Amygdala (tissue), 56 donors: ENCODE measurements at regions not wholly inside any gene's neighbourhood (a gene's known extent, or its start where the extent isn't known, plus 50 kb on each side); places are given as distances from the start of the nearest gene placed in this dataset.
A peak's percentile ranks its signal among the peaks of the same experiment; 100 is the strongest.

ENCODE experiments used
- DNase-seq, 56 donors: peaks; one replicate each; lab custom pipeline; 2025; lab: John Stamatoyannopoulos, UW

DNA sequence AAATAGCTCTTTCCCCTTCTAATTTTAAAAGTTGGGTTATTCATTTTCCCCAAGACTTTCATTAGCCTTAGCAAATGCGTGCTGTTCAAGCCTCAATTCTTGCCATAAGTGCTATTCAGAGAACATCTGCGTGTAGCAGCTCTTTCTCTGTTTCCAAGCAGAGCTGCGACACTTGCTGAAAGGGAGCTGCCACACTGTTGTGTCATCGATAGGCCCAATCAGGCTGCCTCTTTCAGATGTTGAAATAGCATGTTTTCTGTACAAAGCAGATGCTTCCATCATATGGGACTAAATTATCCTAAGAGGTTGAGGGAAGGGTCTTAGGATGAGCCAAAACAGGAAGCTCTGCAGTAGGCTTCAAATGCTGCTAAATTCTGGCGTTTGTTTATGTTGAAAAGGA, 220.9 kb upstream of the CDC14C start:
- DNase-seq: peak in 13 of 56 donors; percentile 5 to 54 (median 14)

- DNase-seq: no peak
These were observed 216.2 kb upstream of the CDC14C start for GRCh38 chr7:48708122-48708521.

- peak in 2 of 56 donors; percentile 1 to 5 for DNase-seq
These were observed 215.7 kb upstream of the CDC14C start for GRCh38 chr7:48708635-48709034.

- no peak for DNase-seq
These were observed 213.4 kb upstream of the CDC14C start for GRCh38 chr7:48710995-48711394.

- DNase-seq: no peak
These were observed 205.5 kb upstream of the CDC14C start for GRCh38 chr7:48718731-48719378.

DNA sequence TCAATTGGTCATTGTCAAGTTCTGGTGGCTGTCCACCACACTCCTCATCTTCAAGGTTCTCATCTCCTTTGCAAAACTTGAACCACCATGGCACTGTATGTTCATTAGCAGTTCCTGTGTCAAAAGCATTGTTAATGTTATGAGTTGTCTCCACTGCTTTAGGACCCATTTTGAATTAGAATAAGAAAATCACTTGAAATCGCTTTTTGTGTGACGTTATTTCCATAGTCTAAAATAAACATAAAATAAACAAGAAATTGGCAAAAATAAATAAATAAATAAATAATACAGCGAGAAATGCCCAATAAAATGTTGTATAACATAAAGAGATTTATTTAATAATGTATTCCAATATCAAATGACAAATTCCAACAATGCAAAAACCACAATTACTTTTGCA, 195.5 kb upstream of the CDC14C start:
- DNase-seq: no peak

- no peak for DNase-seq
These were observed 189.5 kb upstream of the CDC14C start for GRCh38 chr7:48734695-48735406.

DNA sequence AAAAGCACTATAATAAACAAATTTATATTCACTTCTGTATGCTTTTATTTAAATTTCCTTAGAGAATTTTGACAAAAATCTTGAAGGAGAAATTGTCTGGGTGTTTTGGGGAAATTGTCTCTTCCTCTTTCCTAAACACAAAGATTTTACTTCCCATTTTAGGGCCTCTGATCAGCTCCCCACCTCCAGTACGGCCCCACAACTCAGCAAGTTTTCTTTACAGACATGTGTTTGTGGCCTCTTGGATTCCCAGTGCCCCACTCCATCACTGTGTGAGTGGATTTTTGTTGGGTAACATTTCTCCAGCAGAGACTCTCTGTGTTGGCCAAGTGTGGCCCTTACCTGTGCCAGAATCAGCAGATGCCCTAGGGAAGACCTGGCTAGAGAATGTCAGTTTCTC, 182.8 kb upstream of the CDC14C start:
- peak in 2 of 56 donors; percentile 7 to 31 for DNase-seq

GRCh38 chr7:48742079-48742798, 182.1 kb upstream of the CDC14C start:
- no peak for DNase-seq

GRCh38 chr7:48748081-48748833, 176.1 kb upstream of the CDC14C start:
- no peak for DNase-seq

GRCh38 chr7:48755061-48755555, 169.2 kb upstream of the CDC14C start:
- DNase-seq: no peak

GRCh38 chr7:48759431-48760080, 164.8 kb upstream of the CDC14C start:
- no peak for DNase-seq

DNA sequence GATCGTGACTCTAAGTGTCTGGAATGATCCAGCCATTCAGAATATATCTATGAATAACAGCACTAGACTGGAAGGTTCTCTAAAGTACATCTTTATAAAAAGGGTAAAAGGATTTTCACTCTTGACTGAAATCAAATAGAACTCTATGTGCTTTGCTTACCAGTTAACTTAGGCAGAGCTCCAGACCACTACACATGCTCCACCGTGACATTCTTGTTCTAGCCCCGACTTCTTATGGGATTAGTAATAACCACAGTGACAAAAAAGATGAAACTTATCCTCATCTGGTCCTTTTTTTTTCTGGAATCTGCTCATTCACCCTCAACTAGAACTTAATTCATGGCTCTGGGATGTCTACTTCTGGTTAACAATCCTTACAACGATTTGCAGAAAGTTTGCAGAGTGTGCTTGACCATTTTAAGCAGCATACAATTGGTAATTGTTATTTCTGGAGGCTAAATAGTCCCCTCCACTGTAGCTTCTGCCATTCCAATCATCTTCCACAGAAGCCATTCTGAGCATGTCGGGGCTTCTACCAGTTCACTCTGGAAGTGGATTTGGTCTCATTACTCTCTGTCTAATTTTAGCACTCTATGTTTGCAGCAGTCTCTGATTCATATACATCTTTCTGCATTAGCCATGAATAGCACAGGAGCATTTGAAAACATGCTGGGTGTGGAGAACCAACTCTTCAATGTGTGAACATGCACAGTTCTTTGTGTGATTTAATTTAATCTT, 163.7 kb upstream of the CDC14C start:
- no peak for DNase-seq

GRCh38 chr7:48780862-48781261, 143.5 kb upstream of the CDC14C start:
- DNase-seq: no peak

GRCh38 chr7:48781752-48782151, 142.6 kb upstream of the CDC14C start:
- DNase-seq: no peak

GRCh38 chr7:48782511-48782910, 141.8 kb upstream of the CDC14C start:
- no peak for DNase-seq

GRCh38 chr7:48786951-48787350, 137.4 kb upstream of the CDC14C start:
- peak in 1 of 56 donors; percentile 29 for DNase-seq

DNA sequence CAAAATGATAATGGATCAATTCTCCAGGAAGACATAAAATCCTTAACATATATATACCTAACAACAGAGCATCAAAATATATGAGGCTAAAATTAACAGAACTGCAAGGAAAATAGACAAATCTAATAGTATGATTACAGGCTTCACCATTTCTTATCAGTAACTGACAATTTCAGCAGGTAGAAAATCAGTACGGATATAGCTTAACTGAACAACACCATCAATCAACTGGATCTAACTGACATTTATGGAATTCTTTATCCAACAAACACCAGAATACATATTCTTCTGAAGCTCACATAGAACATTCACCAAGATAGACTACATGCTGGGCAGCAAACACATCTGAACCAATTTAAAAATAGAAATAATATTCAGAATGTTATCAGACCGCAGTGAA, 121.1 kb upstream of the CDC14C start:
- no peak for DNase-seq

DNA sequence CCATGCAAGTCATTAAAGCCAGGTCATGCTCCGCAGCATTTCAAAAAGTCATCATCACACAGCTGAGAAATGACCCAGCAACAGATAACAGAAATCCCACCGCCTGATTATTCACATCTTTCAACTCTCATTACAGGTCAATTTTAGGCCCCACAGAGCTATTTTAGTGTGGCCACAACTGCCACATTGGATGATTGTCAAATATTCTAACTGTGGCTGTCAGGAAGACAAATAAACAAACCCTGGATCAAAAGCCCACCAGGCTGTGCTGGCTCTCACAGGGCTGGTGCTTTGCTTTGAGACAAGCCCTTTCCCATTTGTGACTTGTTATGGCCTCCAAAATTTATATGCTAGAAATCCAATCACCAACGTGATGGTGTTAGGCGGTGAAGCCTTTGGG, 117.6 kb upstream of the CDC14C start:
- no peak for DNase-seq

- DNase-seq: no peak
These were observed 113.3 kb upstream of the CDC14C start for GRCh38 chr7:48811071-48811470.
